Hematopoietic multipotent progenitor cell treated with erythropoietin and hydrocortisone succinate and interleukin-3 and kit ligand, for 17 days (in vitro differentiated cells): ENCODE measurements at regions not wholly inside any gene's neighbourhood (a gene's known extent, or its start where the extent isn't known, plus 50 kb on each side); places are given as distances from the start of the nearest gene placed in this dataset.

ENCODE experiments used
- DNase-seq: peaks from one replicate; pipeline ENCODE4 v3.0.0-alpha.2; 2015; ENCODE audit warnings: low spot score

DNA sequence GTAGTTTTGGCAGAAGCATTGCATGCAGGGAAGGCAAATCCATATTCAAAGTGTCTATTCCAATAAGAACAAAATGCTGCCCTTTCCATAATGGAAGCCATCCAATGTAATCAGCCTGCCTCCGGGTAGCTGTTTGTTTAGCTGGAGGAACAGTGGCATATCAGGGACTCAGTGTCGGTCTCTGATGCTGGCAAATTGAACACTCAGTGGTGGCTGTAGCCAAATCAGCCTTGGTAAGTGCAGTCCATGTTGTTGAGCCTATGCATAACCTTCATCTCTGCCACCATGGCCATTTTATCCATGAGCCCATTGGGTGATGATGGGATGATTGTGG is 147.8 kb upstream of the MAX start:
- DNase-seq, result no peak

DNA sequence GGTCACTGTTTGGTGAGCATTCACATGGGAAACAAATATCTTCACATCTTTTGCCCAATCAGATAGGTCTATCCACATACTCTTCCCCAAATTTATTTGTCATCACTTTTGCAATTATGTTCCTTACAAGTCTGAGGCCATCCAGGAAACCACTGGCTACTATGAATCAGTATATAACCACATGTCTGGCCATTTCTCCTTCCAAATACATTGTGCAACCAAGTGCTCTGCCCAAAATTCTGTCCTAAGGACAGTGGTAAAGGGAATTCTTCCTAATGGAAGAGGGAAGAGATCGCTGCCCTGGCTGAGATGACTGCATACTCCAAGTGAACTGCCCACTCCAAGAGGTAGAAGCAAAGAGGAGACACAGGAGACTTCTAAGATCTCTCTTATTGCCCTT is 148.9 kb upstream of the MAX start:
- no peak for DNase-seq

DNA sequence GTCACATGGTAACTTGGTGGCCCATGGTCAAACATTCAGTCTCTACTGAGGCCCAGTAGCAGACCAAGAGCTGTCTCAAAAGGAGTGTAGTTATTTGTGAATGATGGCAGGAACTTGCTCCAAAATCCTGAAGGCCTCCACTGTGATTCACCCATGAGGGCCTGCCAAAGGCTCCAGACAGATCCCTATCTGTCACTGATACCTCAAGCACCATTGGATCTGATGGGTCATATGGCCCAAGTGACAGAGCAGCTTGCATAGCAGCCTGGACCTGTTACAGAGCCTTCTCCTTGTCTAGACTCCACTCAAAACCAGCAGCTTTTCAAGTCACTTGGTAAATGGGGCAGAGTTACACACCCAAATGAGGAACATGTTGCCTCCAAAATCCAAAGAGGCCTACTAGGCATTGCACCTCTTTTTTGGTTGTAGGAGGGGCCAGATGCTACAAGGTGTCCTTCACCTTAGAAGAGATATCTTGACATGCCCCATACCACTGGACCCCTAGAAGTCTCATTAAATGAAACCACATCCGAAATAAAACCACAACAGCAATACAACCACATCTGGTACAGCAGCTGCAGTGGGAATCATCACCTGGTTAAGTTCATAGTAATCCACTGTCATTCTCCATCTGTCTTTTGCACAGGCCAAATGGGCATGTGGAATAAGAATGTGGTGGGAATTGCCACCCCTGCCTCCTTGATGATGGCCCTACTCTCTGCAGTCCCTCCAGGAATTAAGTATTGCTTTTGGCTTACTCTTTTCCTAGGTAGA is 150.4 kb upstream of the MAX start:
- no peak for DNase-seq

DNA sequence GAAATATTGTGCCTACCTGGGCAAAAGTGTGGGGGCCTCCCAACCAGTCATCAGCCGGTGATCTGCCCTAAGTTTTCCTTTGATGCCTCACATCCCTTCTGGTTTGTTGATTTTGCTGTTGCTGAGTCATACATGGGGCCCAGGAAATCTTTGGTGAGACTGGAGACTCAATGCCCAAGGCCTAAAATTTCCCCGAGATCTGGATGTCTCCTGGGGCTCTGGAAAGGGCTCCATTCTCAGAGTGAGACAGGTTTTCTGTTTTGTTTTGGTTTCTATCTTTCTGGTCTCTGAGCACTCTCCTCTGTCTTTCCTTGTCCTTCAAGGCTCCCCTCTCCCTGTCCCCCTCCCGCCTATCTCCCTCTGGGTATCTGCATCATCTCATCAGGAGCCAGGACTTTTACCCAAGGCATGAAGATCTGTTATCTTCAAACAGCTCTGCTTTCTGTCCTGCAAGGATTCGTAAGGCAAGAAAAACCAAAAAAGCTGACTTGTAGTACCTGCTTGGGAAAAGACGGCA is 152.8 kb upstream of the MAX start:
- DNase-seq, result no peak

DNA sequence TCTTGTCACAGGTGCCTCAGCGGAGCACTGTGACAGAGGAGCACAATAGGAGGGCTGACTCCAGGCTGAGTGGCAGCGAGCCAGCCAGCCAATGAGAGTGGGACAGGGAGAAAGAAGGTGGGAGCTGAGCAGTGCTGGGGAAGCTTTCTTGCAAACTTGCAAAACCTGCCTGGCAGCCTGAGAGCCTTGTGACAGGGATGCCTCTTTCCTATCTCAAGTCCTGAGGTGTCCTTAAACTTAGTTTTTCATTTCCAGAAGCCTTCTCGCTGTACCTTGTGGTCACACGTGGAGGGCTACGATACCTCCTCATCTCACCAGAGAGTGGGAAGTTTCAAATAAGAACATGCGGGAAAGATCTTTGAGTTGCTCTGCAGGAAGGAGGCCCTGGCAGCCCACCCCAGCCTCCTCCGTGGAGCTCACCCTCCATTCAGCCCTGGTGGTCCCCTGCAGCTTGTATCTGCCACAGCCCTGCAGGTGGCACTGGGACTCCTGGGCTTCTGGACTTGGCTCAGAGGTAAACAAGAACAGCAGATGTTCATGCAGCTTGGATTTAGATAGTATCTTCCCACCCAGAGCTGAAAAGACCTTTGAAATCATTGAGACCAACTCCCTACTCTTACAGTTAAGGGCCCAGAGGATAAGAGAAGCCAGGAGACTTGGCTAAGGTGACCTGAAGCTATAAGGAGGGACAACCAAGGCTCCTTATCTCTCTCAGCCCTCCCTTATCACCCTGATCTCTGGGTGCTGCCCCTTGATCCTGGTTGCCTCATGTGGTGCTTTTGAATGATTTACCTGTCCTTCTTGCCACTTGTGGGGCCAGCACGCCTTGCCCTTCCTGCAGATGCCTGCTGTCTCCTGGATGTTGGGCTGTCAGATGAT is 153.5 kb upstream of the MAX start:
- no peak for DNase-seq

DNA sequence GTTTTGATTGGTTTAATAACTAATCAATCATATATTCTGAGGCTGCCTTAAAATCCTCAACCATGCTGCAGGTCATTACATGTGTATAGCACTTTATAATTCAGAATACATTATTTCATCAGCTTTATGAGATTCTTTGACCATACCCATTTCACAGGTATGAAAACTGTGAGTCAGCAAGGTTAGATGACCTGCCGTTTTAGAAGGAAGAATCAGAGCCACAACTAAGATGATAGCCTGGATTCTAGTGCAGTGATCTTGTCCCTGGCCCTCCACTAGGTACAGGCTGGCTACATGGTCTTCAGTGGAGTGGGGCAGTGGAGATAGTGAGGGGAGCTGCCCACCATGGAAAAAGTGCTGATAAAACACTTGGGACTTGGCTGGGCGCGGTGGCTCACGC is 154.4 kb upstream of the MAX start:
- no peak for DNase-seq

DNA sequence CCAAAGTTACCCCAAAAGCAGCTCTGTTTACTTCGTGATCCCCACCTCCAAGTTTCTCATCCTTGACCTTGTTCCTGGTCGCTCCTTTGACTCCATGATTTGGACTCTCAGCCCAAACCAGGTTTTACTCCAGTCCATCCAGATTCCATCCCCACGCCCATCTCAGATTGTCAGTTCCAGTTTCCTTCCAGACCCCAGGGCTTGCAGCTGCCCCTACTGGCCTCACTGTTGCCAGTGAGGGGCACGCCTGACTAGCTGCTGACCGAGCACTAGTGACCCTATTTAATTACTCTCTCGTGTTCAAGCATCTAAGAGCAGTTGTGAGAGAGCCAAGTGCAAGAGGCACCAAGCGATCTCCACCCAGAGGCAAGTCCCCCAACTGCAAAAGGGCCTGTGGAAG is 155.1 kb upstream of the FUT8 start:
- no peak for DNase-seq

DNA sequence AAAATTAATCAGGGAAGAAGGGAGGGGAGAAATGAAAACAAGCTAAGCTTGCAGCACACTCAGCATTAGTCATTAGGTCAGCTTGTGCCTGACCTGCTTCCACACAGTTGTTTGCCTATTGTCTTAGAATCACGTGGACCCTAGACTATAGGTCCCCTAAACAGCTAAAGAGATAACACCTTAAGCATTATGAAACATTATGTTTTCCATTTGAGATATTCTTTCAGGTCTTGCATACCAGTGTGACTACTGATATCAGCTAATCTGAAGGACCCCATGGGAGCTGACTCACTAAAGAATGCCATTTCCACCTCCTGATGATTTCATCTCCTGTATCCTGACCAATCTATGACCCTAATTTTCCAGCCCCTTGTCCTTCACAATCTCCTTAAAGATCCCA is 154.1 kb upstream of the FUT8 start:
- DNase-seq, result no peak

DNA sequence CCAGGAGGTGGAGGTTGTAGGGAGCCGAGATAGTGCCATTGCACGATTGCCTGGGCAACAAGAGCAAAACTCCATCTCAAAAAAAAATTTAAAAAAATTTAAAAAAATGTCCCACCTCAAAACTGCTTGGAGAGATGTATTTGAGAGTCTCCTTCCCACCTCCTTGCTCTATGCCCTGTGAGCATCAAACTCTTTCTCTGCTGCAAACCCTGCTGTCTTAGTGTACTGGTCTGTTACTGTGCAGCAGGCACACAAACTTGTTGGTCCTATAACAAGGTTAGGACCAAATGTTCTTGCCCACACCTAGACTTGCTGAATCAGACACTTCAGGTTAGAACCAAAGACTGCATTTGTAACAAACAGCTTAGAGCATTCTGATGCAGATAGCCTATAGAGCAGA is 153.5 kb upstream of the FUT8 start:
- no peak for DNase-seq

DNA sequence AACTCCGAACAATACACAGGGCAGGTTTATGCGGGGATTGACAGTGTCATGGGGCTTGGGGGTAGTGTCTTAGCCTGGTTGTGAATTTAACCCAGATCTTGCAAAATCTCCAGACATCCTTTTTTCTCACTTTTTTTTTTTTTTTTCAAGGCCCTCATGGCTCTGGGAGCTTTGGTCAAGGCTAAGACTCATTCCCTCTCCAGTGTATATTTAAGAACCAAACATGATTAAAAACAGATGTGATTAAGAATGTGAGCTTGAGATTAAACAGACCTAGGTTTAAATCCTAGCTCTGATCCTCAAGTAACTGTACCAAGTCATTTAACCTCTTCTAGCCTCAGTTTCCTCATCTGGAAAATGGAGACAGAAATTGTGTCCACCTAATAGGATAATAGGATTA is 151.7 kb upstream of the FUT8 start:
- DNase-seq, result no peak

DNA sequence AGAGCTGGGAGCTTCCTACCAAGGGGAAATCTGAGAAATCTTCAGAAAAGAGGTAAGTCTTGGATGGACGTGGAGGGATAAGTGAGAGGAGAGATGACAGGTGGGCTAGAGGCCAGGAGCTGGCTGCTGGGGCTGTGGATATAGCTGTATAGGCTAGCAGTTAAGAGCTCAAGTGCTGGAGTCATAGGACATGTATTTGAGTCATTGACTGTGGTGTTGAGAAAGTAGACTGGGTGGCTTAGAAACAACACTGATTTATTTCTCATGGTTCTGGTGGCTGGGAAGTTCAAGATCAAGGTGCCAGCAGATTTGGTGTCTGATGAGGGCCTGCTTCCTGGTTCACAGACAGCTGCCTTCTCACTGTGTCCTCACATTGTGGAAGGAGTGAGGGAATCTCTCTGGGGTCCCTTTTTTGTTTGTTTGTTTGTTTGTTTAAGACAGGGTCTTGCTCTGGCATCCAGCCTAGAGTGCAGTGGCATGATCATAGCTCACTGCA is 151.1 kb upstream of the FUT8 start:
- DNase-seq, result no peak

DNA sequence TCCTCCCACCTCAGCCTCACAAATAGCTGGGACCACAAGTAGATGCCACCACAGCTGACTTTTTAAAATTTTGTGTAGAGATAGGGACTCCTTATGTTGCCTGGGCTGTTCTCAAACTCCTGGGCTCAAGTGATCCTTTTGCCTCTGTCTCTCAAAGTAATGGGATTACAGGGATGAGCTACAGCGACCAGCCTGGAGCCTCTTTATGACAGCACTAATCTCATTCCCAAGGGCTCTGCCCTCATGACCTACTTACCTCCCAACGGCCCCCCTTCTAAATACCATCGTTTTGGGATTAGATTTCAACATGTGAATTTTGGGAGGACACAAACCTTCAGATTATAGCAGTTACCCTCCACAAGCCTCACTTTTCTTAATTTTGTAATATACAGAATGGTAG is 150.6 kb upstream of the FUT8 start:
- no peak for DNase-seq

DNA sequence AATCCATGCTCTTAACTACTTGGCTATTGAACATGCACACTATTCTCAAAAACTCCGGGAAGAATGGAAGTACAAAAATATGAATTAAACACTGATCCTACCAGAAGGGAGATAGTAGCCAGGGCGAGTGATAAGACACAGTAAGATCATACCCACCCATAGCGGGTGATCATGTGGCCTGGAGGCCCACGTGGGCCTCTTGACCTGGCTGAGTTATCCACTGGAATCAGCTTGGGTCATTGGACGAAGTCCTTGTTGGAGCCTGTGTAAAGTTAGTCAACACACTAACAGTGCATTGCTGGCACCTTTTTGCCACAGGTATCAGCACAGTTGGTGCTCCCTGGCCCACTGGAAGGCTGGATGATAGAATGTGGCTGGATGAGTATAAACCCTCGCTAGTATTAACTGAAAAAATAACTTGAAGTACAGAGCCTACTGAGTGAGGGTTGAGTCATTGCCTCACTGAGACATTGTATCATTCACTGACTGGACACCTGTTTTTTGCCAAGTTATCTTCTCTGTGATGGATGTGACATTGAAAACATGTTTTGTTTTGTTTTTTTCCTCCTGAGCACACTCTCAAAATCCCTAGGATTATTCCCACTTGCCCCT is 149.2 kb upstream of the FUT8 start:
- no peak for DNase-seq

DNA sequence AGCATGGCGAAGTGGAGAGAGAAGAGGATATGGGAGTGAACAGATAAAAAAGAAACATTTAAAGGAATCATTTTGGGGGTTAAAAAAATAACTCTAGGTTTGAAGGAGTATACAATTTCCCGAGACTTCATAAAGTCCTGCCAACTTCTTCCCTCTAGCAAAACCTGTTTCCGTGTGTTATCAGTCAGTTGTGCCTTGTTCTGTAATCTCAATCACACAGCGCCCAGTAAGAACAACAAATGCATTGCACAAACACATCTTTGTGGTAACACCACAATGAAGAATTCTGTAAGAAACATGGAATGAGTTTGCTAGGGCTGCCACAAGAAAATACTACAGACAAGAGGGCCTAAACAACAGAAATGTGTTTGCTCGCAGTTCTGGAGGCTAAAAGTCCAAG is 144.7 kb upstream of the FUT8 start:
- DNase-seq, result no peak

DNA sequence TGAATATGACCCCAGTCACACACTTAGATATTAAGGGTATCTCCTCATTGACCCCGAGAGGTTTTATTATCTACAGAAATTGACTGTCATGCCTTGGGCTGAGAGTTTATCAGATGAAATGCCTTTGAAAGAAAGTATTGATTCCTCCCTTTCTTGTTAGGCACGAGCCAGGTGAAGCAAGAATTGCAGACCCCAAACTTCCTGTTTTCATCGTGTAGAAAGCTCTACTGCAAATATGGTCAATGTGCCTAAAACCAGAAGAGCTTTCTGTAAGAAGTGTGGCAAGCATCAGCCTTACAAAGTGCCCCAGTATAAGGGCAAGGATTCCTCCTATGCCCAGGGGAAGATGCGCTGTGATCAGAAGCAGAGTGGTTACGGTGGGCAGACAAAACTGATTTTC is 143.9 kb upstream of the FUT8 start:
- DNase-seq, result no peak

DNA sequence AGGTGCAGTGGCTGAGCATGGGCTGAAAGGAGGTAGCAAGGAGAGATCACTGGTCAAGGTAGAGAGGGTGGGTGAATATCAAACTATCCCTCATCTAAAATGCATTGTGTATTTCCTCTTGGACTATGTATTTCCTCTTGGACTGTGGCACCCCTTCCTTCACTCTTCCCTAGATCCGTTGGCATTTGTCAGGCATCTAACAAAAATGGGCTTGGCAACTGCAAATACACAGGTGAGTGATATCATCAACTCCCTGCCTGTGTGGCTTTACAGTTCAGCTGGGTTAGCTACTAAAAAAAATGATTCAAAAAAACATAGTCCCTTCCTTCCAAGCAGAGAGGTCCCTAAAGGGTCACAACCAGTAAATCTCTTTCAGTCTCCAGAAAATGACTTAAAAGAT is 142.8 kb upstream of the FUT8 start:
- DNase-seq, result no peak

DNA sequence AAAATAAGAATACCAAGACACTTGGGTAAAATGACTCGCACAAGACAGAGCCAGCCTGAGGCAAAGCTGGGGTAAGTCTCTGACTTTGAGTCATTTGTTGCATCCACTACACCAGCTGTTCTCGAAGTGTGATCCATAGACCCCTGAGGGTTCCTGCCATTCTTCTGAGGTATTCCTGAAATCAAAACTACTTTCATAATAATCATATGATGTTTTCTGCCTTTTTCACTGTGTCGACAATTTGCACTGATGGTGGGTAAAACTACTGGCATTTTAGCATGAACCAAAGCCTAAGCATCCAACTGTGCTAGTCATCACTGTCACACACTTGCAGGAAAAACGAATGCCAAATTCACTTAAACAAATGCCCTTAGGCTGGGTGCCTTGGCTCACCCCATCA is 135.5 kb upstream of the FUT8 start:
- DNase-seq, result no peak

DNA sequence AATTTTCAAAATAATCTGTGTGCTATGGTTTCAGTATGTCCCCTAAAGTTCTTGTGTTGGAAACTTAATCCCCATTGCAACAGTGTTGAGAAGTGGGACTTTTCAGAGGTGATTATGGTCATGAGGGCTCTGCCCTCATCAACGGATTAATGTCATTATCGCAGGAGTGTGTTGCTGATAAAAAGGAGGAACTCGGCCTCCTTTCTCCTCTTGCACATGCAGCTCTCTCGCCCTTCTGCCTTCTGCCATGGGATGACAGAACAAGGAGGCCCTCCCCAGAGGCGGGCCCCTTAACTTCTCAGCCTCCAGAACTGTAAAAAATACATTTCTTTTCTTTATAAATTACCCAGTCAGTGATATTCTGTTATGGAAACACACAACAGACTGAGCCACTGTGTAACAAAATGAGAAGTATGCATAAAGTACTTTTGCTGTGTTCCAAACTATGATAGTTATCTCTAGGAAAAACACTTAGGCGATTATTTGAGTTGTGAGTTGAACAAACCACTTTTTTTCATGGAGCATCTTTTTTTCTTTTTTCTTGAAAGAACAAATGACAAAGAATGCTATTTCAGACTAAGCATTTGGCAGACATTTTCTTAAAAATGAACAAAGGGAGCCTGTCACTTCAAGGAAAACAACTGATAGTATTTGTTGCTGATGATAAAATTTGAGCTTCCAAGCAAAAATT is 134.8 kb upstream of the FUT8 start:
- no peak for DNase-seq

DNA sequence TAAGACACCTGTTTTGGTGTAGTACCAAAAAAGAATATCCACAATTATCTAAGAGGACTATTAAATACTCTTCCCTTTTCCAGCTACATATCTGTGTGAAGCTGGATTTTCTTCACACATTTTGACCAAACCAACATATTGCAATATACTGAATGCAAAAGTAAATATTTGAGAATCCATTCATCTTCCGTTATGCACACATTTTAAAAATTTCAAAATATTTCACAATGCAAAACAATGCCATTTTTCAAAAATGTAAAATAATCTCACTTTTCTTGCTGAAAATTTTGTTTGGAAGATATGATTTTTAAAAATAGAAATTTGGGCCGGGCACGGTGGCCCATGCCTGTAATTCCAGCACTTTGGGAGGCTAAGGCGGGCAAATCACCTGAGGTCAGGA is 133.9 kb upstream of the FUT8 start:
- DNase-seq, result no peak

DNA sequence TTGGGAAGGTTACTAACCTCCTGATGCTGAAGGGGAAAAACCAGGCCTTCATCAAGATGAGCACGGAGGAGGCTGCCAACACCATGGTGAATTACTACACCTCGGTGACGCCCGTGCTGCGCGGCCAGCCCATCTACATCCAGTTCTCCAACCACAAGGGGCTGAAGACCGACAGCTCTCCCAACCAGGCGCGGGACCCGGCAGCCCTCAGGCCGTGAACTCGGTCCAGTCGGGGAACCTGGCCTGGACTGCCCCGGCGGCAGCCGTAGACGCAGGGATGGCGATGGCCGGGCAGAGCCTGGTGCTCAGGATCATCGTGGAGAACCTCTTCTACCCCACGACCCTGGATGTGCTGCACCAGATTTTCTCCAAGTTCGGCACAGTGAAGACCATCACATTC is 133.0 kb upstream of the FUT8 start:
- no peak for DNase-seq

DNA sequence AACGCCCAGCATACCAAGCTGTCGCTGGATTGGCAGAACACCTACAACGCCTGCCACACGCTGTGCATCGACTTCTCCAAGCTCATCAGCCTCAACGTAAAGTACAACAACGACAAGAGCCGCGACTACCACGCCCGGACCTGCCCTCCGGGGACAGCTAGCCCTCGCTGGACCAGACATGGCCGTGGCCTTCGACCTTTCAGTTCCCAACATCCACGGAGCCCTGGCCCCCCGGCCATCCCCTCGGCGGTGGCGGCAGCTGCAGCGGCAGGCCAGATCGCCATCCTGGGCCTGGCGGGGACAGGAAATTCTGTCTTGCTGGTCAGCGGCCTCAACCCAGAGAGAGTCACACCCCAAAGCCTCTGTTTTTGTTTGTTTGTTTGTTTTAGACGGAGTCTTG is 132.6 kb upstream of the FUT8 start:
- no peak for DNase-seq

DNA sequence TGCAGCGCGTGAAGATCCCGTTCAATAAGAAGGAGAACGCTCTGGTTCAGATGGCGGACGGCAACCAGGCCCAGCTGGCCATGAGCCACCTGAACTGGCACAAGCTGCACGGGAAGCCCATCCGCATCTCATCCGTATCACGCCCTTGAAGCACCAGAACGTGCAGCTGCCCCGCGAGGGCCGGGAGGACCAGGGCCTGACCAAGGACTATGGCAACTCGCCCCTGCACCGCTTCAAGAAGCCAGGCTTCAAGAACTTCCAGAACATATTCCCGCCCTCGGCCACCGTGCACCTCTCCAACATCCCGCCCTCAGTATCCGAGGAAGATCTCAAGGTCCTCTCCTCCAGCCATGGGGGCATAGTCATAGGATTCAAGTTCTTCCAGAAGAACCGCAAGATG is 131.9 kb upstream of the FUT8 start:
- no peak for DNase-seq
